ENCODE measurements at regions not wholly inside any gene's neighbourhood (a gene's known extent, or its start where the extent isn't known, plus 50 kb on each side); places are given as distances from the start of the nearest gene placed in this dataset.

DNA sequence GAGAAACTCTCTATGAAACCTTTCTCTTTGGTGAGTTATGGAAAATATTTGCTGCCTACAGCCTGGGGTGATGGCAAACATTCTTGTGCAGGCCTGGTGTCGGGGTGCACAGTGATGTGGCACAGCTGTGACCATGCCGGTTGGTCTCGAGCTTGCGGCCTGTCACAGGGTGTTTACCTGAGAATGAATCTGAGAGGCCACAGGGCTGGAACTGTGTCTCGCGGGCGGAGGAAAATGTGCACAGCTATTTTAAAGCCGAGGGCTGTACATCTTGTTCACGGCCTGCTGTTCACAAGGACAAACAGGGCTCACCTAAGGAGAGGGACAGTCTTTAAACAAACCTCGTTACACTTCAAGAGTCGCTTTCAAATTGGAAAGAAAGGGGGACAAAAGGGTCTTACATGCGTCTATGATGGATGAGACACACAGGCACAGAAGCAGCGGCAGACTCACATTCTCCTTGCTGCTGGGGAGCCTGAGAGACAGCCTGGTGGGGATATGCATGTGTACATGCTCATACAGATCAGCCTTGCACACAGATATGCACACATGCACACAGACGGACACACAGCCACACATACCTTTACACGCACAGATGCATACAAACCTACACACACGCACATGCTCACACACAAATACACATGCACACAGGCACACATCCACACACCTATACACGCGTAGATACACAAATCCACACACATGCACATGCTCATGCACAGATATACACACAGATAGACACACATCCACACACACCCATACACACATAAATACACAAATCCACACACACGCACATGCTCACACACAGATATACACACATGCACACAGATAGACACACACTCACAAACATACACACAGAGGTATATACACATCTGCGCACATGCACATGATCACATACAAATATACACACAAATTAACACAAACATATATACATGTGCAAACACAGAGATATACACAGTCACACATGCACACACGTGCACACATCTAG is 69.6 kb upstream of the FOXA2 start:
- no peak for TF ChIP-seq CTCF (IDR thresholded peaks at IDR 0.05; ENCODE audit: low read depth, low read length, missing input control)
- TF ChIP-seq, protein P1, sequence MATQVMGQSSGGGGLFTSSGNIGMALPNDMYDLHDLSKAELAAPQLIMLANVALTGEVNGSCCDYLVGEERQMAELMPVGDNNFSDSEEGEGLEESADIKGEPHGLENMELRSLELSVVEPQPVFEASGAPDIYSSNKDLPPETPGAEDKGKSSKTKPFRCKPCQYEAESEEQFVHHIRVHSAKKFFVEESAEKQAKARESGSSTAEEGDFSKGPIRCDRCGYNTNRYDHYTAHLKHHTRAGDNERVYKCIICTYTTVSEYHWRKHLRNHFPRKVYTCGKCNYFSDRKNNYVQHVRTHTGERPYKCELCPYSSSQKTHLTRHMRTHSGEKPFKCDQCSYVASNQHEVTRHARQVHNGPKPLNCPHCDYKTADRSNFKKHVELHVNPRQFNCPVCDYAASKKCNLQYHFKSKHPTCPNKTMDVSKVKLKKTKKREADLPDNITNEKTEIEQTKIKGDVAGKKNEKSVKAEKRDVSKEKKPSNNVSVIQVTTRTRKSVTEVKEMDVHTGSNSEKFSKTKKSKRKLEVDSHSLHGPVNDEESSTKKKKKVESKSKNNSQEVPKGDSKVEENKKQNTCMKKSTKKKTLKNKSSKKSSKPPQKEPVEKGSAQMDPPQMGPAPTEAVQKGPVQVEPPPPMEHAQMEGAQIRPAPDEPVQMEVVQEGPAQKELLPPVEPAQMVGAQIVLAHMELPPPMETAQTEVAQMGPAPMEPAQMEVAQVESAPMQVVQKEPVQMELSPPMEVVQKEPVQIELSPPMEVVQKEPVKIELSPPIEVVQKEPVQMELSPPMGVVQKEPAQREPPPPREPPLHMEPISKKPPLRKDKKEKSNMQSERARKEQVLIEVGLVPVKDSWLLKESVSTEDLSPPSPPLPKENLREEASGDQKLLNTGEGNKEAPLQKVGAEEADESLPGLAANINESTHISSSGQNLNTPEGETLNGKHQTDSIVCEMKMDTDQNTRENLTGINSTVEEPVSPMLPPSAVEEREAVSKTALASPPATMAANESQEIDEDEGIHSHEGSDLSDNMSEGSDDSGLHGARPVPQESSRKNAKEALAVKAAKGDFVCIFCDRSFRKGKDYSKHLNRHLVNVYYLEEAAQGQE (IDR thresholded peaks at IDR 0.05): no peak
- no peak for TF ChIP-seq GABPA (IDR thresholded peaks at IDR 0.05 in 1 of 2, conservative IDR thresholded peaks at IDR 0.05 in 1 of 2)
- TF ChIP-seq TAF1 (conservative IDR thresholded peaks at IDR 0.05): no peak
- no peak for TF ChIP-seq YY1 (IDR thresholded peaks at IDR 0.05)
- no peak for TF ChIP-seq HNF4G (IDR thresholded peaks at IDR 0.05)
- TF ChIP-seq MAX (IDR thresholded peaks at IDR 0.05): no peak
- no peak for TF ChIP-seq EGR1 (IDR thresholded peaks at IDR 0.05; ENCODE audit: low read depth in 2 of 2)
- TF ChIP-seq JUND (IDR thresholded peaks at IDR 0.05): no peak
- TF ChIP-seq, protein P2, sequence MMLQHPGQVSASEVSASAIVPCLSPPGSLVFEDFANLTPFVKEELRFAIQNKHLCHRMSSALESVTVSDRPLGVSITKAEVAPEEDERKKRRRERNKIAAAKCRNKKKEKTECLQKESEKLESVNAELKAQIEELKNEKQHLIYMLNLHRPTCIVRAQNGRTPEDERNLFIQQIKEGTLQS (IDR thresholded peaks at IDR 0.05): no peak
- TF ChIP-seq SP1 (IDR thresholded peaks at IDR 0.05): no peak
- no peak for TF ChIP-seq RAD21 (IDR thresholded peaks at IDR 0.05)
